Peyer's patch (tissue), 4 donors: ENCODE measurements at regions not wholly inside any gene's neighbourhood (a gene's known extent, or its start where the extent isn't known, plus 50 kb on each side); places are given as distances from the start of the nearest gene placed in this dataset.

Experiments used
- DNase-seq, 3 donors: peaks; one replicate each; pipeline ENCODE4 v3.0.0-alpha.2; 2017 to 2019
- H3K27ac ChIP-seq, 4 donors: fragments of 200-600 bp; sonication (generic); one replicate each; pipeline ENCODE4 v1.5.1; 2016 to 2019
- H3K27me3 ChIP-seq, 2 donors: fragments of 200-600 bp; sonication (generic); one replicate each; pipeline ENCODE4 v1.5.1; 2019
- H3K36me3 ChIP-seq, 3 donors: fragments of 200-600 bp; sonication (generic); one replicate each; pipeline ENCODE4 v1.5.1; 2016 to 2019
- H3K4me1 ChIP-seq, 4 donors: fragments of 200-600 bp; sonication (generic); one replicate each; pipeline ENCODE4 v1.5.1; 2016 to 2019
- H3K4me3 ChIP-seq, 4 donors: fragments of 200-600 bp; sonication (generic); 1 replicate in 3 of 4; 2 replicates in 1 of 4; pipeline ENCODE4 v1.5.1; 2016 to 2019; ENCODE audit warnings: mild to moderate bottlenecking in 1 of 4
- H3K9me3 ChIP-seq, 4 donors: fragments of 200-600 bp; sonication (generic); one replicate each; pipeline ENCODE4 v1.5.1; 2016 to 2019; ENCODE audit warnings: mild to moderate bottlenecking in 1 of 4
- CTCF ChIP-seq, 6 experiments: fragments of 450-650 bp in 4 of 6; fragments of 200-600 bp in 2 of 6; sonication (generic) in 1 of 6; IDR thresholded peaks; one replicate each; pipeline ENCODE4 v1.5.1; 2017 to 2019; ENCODE audit warnings: antibody characterized with exemption in 6 of 6, mild to moderate bottlenecking in 3 of 6, moderate library complexity in 1 of 6
- POLR2A ChIP-seq, 2 donors: fragments of 450-650 bp; IDR thresholded peaks; one replicate each; pipeline ENCODE4 v1.5.1; 2017; ENCODE audit warnings: antibody characterized with exemption in 2 of 2, mild to moderate bottlenecking in 2 of 2, moderate library complexity in 2 of 2

DNA sequence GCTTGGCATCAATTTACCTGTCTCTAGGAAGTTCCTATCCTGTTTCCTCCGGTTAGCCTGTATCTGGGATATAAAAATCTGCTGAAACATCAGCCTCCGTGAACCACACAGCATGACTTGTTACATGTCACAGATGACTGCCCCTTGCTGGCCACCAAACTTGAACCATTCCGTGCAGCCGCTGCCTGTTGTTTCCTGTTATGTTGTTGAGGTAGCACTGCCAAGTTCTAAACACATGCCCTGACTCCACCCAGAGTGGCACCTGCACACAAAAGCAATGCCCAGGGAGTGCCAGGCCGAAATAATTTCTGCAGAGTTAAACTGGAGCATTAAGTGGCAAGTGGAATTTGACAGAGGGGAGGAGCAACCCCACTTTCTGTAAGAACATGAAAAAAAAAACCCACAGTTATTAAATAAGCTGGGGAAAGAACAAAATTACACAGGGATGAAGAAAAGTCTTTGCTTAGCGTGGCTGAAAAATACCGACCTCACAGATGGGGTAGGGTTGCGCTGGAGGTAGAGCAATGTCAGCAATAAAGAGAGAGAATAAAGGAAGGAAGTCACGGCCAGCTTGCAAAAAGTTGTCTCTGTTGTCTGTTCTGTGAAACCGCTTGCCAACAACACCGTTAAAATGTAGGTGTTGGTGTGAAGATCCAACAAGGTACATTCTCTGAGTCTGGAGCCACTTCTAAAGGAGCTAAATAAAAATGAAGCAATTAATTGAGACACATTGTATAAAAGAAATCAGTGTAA lies 174.6 kb upstream of the CDH13 start:
- H3K36me3 ChIP-seq: no peaks in the 10 kb centered on the region
- no peak for TF ChIP-seq POLR2A (IDR thresholded peaks at IDR 0.05)
- no peak for TF ChIP-seq CTCF (IDR thresholded peaks at IDR 0.05)
- no peaks in the 10 kb centered on the region for H3K9me3 ChIP-seq
- no peaks in the 10 kb centered on the region for H3K27me3 ChIP-seq
- H3K4me3 ChIP-seq: no peak overlapping the region
- no peaks in the 10 kb centered on the region for H3K4me1 ChIP-seq
- no peak overlapping the region for H3K27ac ChIP-seq
- no peak for DNase-seq

DNA sequence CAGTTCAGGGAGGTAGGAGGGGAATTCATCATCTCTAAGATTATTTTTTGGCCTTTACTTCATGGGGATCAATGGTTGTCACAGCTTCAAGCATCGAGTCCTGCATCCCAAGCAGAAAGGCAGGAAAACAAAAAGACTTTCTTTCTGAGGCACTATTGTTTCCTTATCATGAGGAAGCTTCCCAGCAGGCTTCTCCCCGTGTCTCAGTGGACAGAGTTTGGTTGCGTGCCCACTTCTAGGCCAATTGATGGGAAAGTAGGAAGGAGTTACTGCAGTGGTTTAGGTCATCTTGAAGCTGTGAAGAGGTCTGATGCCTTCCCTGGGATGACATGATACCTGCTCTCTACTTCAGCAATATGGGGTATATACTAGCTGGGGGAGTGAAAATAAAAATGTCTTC lies 175.3 kb upstream of the CDH13 start:
- no peak for TF ChIP-seq POLR2A (IDR thresholded peaks at IDR 0.05)
- TF ChIP-seq CTCF (IDR thresholded peaks at IDR 0.05): no peak

GRCh38 chr16:82440336-82440735 lies 186.4 kb upstream of the CDH13 start:
- Histone ChIP-seq H3K4me3 (no peak overlapping the region), H3K36me3 (no peaks in the 10 kb centered on the region), H3K27ac (no peak overlapping the region), H3K27me3 (no peaks in the 10 kb centered on the region), H3K9me3 (no peaks in the 10 kb centered on the region), H3K4me1 (no peaks in the 10 kb centered on the region)
- no peak for DNase-seq
- no peak for TF ChIP-seq POLR2A (IDR thresholded peaks at IDR 0.05)
- no peak for TF ChIP-seq CTCF (IDR thresholded peaks at IDR 0.05)

More for the DNA sequence above, 175.3 kb upstream of the CDH13 start:
- H3K9me3 ChIP-seq: no peaks in the 10 kb centered on the region
- H3K4me1 ChIP-seq: no peaks in the 10 kb centered on the region
- no peak overlapping the region for H3K27ac ChIP-seq
- H3K4me3 ChIP-seq: no peak overlapping the region
- no peak for DNase-seq
- no peaks in the 10 kb centered on the region for H3K36me3 ChIP-seq
- no peaks in the 10 kb centered on the region for H3K27me3 ChIP-seq

DNA sequence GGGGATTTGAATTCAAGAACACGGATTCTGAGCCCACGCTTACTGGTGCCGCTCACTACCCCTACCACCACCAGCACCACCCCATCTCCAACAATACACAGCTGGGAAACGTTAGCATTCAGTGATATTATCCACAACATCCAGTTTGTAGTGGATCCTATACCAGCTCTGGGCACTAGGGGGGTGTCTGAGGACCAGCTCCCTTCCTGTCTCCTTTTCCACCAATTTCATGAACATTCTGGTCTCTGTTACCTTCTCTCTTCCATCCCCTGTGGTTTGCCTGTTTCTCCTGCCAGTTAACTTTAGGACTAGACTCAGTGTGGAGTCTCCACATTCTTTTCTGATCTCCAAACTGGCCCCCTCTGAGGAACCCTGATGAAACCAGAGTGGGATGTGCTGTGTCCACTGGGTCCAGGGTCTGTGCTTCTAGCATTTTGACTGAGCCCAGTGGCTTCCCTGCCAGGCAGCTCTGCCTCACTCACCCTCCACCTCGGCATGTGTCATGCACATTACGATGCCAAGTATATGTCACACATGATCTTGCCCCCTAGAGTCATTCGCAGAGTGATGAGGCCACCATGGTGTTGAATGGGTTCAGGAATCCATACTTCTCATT lies 187.0 kb upstream of the CDH13 start:
- TF ChIP-seq POLR2A (IDR thresholded peaks at IDR 0.05) (no peak), CTCF (IDR thresholded peaks at IDR 0.05) (no peak)
- no peaks in the 10 kb centered on the region for H3K9me3 ChIP-seq
- H3K27ac ChIP-seq: no peak overlapping the region
- DNase-seq: no peak
- H3K27me3 ChIP-seq: no peaks in the 10 kb centered on the region
- H3K4me3 ChIP-seq: no peak overlapping the region
- no peaks in the 10 kb centered on the region for H3K36me3 ChIP-seq
- H3K4me1 ChIP-seq: no peaks in the 10 kb centered on the region

GRCh38 chr16:82433042-82433441 lies 193.7 kb upstream of the CDH13 start:
- no peaks in the 10 kb centered on the region for H3K36me3 ChIP-seq
- no peak overlapping the region for H3K27ac ChIP-seq
- no peak overlapping the region for H3K4me3 ChIP-seq
- TF ChIP-seq POLR2A (IDR thresholded peaks at IDR 0.05) (no peak), CTCF (IDR thresholded peaks at IDR 0.05) (no peak)
- no peaks in the 10 kb centered on the region for H3K27me3 ChIP-seq
- no peaks in the 10 kb centered on the region for H3K4me1 ChIP-seq
- no peaks in the 10 kb centered on the region for H3K9me3 ChIP-seq
- no peak for DNase-seq
